ENCODE measurements at regions not wholly inside any gene's neighbourhood (a gene's known extent, or its start where the extent isn't known, plus 50 kb on each side); places are given as distances from the start of the nearest gene placed in this dataset.

DNA sequence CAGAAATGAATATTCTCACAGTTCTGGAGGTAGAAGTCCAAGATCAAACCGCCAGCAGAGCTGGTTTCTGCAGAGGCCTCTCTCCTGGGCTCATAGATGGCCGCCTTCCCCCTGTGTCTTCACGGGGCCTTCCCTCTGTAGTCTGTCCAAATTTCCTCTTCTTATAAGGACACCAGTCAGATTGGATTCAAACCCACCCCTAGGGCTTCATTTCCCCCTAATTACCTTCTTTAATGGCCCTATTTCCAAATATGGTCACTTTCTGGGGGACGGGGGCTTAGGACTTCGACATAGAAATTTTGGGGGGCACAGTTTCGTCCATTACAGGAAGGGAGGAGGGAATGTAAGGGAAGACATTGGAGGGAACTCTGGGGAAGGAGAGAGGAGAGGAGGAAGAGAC is 132.6 kb downstream of the DDX1 start:
- TF ChIP-seq CTCF (IDR thresholded peaks at IDR 0.05): no peak
- TF ChIP-seq POLR2A (IDR thresholded peaks at IDR 0.05): no peak

Measured in Peyer's patch (tissue), 4 donors.